ENCODE measurements at regions not wholly inside any gene's neighbourhood (a gene's known extent, or its start where the extent isn't known, plus 50 kb on each side); places are given as distances from the start of the nearest gene placed in this dataset.

DNA sequence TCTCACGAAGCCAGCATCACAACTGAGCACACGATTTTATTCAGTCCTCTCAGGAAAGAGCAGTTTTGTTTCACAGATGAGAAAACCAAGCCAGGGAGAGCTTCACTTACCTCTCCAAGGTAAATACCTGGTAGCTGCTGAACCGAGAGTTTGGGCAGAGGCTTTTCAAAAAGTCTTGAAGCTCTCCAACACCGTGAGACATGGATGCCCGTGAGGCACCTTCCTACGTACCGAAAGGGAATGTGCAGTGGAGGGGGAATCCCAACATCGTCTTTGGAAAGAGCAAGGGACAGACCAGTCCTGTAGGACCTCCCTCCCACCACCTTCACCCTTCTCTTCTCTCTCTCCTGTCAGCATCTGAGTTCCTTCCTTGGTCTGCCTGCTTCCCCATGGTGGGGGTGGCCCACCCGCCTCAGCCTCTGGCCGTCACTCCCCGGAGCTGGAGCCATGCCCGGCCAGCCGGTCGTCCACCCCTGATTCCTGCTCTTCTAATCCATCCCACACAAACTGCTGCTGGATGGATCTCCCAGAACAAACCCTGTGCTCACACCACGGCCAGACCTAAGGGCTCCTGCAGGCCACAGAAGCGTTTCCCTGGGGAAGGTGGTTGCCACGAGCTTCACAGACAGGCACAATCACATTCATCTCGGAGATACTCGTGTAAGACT, 97.3 kb upstream of the SNTG2 start:
- TF ChIP-seq, protein P1, sequence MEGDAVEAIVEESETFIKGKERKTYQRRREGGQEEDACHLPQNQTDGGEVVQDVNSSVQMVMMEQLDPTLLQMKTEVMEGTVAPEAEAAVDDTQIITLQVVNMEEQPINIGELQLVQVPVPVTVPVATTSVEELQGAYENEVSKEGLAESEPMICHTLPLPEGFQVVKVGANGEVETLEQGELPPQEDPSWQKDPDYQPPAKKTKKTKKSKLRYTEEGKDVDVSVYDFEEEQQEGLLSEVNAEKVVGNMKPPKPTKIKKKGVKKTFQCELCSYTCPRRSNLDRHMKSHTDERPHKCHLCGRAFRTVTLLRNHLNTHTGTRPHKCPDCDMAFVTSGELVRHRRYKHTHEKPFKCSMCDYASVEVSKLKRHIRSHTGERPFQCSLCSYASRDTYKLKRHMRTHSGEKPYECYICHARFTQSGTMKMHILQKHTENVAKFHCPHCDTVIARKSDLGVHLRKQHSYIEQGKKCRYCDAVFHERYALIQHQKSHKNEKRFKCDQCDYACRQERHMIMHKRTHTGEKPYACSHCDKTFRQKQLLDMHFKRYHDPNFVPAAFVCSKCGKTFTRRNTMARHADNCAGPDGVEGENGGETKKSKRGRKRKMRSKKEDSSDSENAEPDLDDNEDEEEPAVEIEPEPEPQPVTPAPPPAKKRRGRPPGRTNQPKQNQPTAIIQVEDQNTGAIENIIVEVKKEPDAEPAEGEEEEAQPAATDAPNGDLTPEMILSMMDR (conservative IDR thresholded peaks at IDR 0.05 in 1 of 2, IDR thresholded peaks at IDR 0.05 in 1 of 2; ENCODE audit: extremely low read depth in 1 of 2, insufficient read depth in 1 of 2, low read depth in 1 of 2, low read length in 2 of 2), result no peak
- TF ChIP-seq EZH2 (IDR thresholded peaks at IDR 0.05; ENCODE audit: borderline replicate concordance, low read length), result no peak
